Keratinocyte (primary cell): ENCODE measurements at regions not wholly inside any gene's neighbourhood (a gene's known extent, or its start where the extent isn't known, plus 50 kb on each side); places are given as distances from the start of the nearest gene placed in this dataset.

ENCODE experiments used
- DNase-seq: peaks from one replicate; pipeline ENCODE4 v3.0.0-alpha.2; 2011; ENCODE audit warnings: low read depth, missing footprints, low spot score
- FAIRE-seq: peaks from 2 replicates; lab custom pipeline; 2011; peaks lifted over from hg19 to GRCh38; lab: Jason Lieb, UNC
- H2AFZ ChIP-seq: 2 replicates; pipeline ENCODE4 v1.6.0; 2012; ENCODE audit warnings: low read length, control low read depth, inconsistent platforms; ENCODE audit not compliant: control insufficient read depth
- H3K27ac ChIP-seq: 2 replicates; pipeline ENCODE4 v1.5.1; 2011; ENCODE audit warnings: low read length; ENCODE audit not compliant: control insufficient read depth, insufficient read depth
- H3K27me3 ChIP-seq: 3 replicates; pipeline ENCODE4 v1.6.0; 2011; ENCODE audit warnings: low read length; ENCODE audit not compliant: control insufficient read depth, insufficient read depth; ENCODE audit errors: extremely low read depth
- H3K36me3 ChIP-seq, 2 experiments: 2 replicates in 1 of 2; 3 replicates in 1 of 2; pipeline ENCODE4 v1.5.1; 2011; ENCODE audit warnings: low read length in 2 of 2, mild to moderate bottlenecking in 1 of 2; ENCODE audit not compliant: control insufficient read depth in 2 of 2, insufficient read depth in 2 of 2; ENCODE audit errors: extremely low read depth in 1 of 2
- H3K4me1 ChIP-seq: 3 replicates; pipeline ENCODE4 v1.5.1; 2011; ENCODE audit warnings: low read length; ENCODE audit not compliant: control insufficient read depth, insufficient read depth; ENCODE audit errors: extremely low read depth
- H3K4me2 ChIP-seq: 3 replicates; pipeline ENCODE4 v1.6.0; 2011; ENCODE audit warnings: low read depth, low read length; ENCODE audit not compliant: control insufficient read depth, insufficient read depth; ENCODE audit errors: extremely low read depth
- H3K4me3 ChIP-seq, 3 experiments: fragments of 200-600 bp in 1 of 3; sonication (generic) in 1 of 3; 2 replicates in 2 of 3; 3 replicates in 1 of 3; pipeline ENCODE4 v1.5.1; 2011 to 2016; ENCODE audit warnings: low read length in 3 of 3, mild to moderate bottlenecking in 3 of 3, control low read depth in 2 of 3, inconsistent platforms in 1 of 3, low read depth in 1 of 3, mixed read lengths in 1 of 3, mixed run types in 1 of 3, moderate library complexity in 1 of 3; ENCODE audit not compliant: control insufficient read depth in 2 of 3, insufficient read depth in 2 of 3; ENCODE audit errors: extremely low read depth in 1 of 3
- H3K79me2 ChIP-seq: 2 replicates; pipeline ENCODE4 v1.6.0; 2012; ENCODE audit warnings: low read length; ENCODE audit not compliant: control insufficient read depth, insufficient read depth
- H3K9ac ChIP-seq: 3 replicates; pipeline ENCODE4 v1.6.0; 2011; ENCODE audit warnings: low read length; ENCODE audit not compliant: control insufficient read depth, insufficient read depth; ENCODE audit errors: extremely low read depth
- H3K9me1 ChIP-seq: 3 replicates; pipeline ENCODE4 v1.6.0; 2011; ENCODE audit warnings: low read length; ENCODE audit not compliant: control insufficient read depth, insufficient read depth; ENCODE audit errors: extremely low read depth
- H3K9me3 ChIP-seq: 2 replicates; pipeline ENCODE4 v1.5.1; 2012; ENCODE audit warnings: low read depth, low read length; ENCODE audit not compliant: control insufficient read depth
- H4K20me1 ChIP-seq: 3 replicates; pipeline ENCODE4 v1.6.0; 2011; ENCODE audit warnings: low read length; ENCODE audit not compliant: control insufficient read depth, insufficient read depth; ENCODE audit errors: extremely low read depth
- EZH2 ChIP-seq: IDR thresholded peaks from one replicate; pipeline ENCODE4 v1.6.1; 2012; ENCODE audit warnings: inconsistent platforms, mild to moderate bottlenecking, low read length, moderate library complexity
- dilution Hi-C: fragments of 300-500 bp; cut with MboI; formaldehyde crosslinking; loops from one replicate; pipeline ENCODE4 v1.7.0; 2020; ENCODE audit warnings: low sequenced_read_pairs; ENCODE audit not compliant: extremely low pct_ligation_motif_present
- TF ChIP-seq, protein P1 (sequence below), 3 experiments: IDR thresholded peaks in 1 of 3; conservative IDR thresholded peaks in 1 of 3; optimal IDR thresholded peaks in 1 of 3; 2 replicates in 2 of 3; 3 replicates in 1 of 3; pipeline versions ENCODE3 to v1.5.1; 2011; ENCODE audit warnings: low read length in 3 of 3, mild to moderate bottlenecking in 3 of 3, moderate library complexity in 2 of 3, control low read depth in 1 of 3, inconsistent platforms in 1 of 3; ENCODE audit not compliant: insufficient read depth in 2 of 3; ENCODE audit errors: extremely low read depth in 1 of 3

DNA sequence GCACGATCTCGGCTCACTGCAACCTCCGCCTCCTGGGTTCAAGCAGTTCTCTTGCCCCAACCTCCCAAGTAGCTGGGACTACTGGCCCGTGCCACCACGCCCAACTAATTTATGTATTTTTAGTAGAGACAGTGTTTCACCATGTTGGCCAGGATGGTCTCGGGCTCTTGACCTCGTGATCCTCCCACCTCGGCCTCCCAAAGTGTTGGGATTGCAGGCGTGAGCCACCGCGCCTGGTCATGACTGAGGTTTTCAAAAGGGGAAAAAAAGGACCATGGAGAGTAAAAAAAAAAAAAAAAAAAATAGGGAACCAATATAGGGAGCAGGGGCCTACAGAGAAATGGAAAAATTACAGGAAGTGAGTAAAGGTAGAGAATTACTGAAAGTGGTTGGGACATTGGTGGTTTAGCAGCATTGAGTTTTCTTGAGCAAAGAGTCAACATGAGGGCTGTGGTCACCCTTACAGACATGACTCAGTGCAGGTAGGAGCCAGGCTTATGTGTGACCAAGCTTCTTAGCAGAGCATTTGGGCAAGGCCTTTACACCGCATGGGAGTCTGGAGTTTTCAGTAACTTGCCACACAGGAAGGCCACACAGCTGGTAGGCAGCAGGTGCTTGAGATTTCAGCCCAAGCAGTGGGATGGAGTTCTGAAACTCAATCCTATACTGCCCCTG, 447.3 kb downstream of the HS3ST3B1 start:
- H3K27me3 ChIP-seq = no peaks in the 10 kb centered on the region
- no peak overlapping the region for H3K4me2 ChIP-seq
- no peaks in the 10 kb centered on the region for H4K20me1 ChIP-seq
- H2AFZ ChIP-seq = no peak overlapping the region
- no peaks in the 10 kb centered on the region for H3K36me3 ChIP-seq
- TF ChIP-seq, protein P1, sequence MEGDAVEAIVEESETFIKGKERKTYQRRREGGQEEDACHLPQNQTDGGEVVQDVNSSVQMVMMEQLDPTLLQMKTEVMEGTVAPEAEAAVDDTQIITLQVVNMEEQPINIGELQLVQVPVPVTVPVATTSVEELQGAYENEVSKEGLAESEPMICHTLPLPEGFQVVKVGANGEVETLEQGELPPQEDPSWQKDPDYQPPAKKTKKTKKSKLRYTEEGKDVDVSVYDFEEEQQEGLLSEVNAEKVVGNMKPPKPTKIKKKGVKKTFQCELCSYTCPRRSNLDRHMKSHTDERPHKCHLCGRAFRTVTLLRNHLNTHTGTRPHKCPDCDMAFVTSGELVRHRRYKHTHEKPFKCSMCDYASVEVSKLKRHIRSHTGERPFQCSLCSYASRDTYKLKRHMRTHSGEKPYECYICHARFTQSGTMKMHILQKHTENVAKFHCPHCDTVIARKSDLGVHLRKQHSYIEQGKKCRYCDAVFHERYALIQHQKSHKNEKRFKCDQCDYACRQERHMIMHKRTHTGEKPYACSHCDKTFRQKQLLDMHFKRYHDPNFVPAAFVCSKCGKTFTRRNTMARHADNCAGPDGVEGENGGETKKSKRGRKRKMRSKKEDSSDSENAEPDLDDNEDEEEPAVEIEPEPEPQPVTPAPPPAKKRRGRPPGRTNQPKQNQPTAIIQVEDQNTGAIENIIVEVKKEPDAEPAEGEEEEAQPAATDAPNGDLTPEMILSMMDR (optimal IDR thresholded peaks at IDR 0.05 in 1 of 3, IDR thresholded peaks at IDR 0.05 in 1 of 3, conservative IDR thresholded peaks at IDR 0.05 in 1 of 3; ENCODE audit: extremely low read depth in 1 of 3, insufficient read depth in 2 of 3, low read length in 3 of 3) = no peak
- no peak for TF ChIP-seq EZH2
- H3K9ac ChIP-seq = no peak overlapping the region
- FAIRE-seq (no peak), DNase-seq (no peak)
- dilution Hi-C loops = no loop called here
- no peak overlapping the region for H3K4me3 ChIP-seq
- H3K79me2 ChIP-seq = no peaks in the 10 kb centered on the region
- H3K9me3 ChIP-seq = no peaks in the 10 kb centered on the region
- peaks cover 9% of the 10 kb centered on the region for H3K4me1 ChIP-seq
- no peaks in the 10 kb centered on the region for H3K9me1 ChIP-seq
- H3K27ac ChIP-seq = no peak overlapping the region

DNA sequence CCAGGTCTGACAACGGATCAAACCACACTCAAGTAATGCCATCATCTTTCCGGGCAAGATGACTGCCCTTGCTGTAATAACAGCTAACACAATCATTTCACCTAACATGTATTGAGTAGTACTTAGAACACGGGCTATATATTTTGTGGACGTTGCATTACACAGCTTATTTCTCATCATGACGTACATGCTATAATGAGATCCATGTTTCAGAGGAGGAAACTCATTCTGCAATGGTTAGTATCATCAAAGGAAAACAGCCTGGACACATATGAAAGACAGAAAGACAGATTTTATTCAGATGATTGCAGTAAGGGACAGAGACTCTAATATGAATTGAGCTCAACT, 446.7 kb downstream of the HS3ST3B1 start:
- no peaks in the 10 kb centered on the region for H3K9me3 ChIP-seq
- no peaks in the 10 kb centered on the region for H4K20me1 ChIP-seq
- H3K4me3 ChIP-seq = no peak overlapping the region
- H3K9ac ChIP-seq = no peak overlapping the region
- TF ChIP-seq, protein P1 (optimal IDR thresholded peaks at IDR 0.05 in 1 of 3, IDR thresholded peaks at IDR 0.05 in 1 of 3, conservative IDR thresholded peaks at IDR 0.05 in 1 of 3; ENCODE audit: extremely low read depth in 1 of 3, insufficient read depth in 2 of 3, low read length in 3 of 3) = no peak
- no peak for TF ChIP-seq EZH2
- H2AFZ ChIP-seq = no peak overlapping the region
- no peaks in the 10 kb centered on the region for H3K9me1 ChIP-seq
- no peak for DNase-seq
- no peak overlapping the region for H3K4me2 ChIP-seq
- no peaks in the 10 kb centered on the region for H3K27me3 ChIP-seq
- H3K36me3 ChIP-seq = no peaks in the 10 kb centered on the region
- FAIRE-seq = peak; percentile 39
- dilution Hi-C loops = no loop called here
- peaks cover 9% of the 10 kb centered on the region for H3K4me1 ChIP-seq
- no peak overlapping the region for H3K27ac ChIP-seq
- H3K79me2 ChIP-seq = no peaks in the 10 kb centered on the region
